ENCODE measurements at regions not wholly inside any gene's neighbourhood (a gene's known extent, or its start where the extent isn't known, plus 50 kb on each side); places are given as distances from the start of the nearest gene placed in this dataset.
A peak's percentile ranks its signal among the peaks of the same experiment; 100 is the strongest.

DNA sequence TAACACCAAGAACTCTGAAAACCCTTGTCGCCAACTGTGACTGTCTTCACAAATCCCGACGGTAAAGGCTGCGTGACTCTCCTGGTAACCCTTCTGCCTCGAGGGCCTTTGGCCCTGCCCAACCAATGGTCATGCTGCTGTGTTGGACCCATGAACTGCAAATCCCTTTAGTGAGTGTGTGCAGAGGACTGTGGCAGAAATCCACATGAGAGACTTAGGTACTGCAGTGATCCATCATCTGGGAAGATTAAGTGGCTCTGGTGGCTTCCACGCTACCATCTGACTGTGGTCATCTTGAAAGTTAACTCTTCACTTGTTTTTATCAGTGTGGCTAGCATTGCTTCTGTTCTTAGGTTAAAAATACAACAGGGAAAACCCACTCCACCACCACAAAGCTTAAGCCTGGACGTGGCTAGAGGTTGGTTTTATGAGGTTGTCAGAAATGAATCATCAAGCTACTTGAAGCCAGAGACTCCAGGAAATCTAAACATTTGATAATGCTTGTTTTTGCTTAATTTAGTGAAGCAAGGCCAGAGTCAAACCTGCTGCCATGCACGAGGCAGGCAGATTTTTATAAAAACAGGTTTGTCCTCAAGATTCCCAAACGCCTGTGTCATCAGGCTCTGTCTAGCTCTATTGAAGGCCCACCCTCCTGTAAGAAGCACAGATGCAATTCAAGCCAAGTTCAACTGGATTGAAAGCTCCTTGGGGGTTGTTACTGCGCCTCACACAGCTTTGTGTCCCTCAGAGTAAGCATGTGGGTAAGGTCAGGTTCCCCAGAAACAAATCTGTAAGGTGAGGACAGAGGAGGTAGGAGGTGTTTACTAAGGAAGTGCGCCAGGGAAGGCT, 52.7 kb upstream of the ERCC6L2 start:
- DNase-seq (ENCODE audit: low read depth, low spot score), result peak; percentile 39

DNA sequence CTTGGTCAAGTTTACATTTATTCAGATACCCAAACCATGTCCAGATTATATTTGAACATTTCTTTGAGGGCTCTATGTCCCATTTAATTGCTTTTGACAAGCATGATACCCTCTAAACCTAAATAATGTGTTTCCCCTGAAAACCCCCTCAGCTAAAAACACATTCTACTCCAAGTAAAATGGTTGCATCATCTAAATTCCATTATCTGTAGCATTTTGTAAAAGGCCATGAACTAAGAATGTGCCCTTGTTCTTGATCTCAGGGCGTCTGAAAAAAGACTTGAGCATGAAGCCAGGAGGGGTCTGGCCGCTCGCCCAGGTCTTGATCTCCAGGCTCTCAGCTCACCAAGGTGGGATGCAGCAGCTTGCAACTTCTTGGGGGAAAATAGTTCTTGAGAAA, 53.5 kb upstream of the ERCC6L2 start:
- DNase-seq (ENCODE audit: low read depth, low spot score), result no peak

DNA sequence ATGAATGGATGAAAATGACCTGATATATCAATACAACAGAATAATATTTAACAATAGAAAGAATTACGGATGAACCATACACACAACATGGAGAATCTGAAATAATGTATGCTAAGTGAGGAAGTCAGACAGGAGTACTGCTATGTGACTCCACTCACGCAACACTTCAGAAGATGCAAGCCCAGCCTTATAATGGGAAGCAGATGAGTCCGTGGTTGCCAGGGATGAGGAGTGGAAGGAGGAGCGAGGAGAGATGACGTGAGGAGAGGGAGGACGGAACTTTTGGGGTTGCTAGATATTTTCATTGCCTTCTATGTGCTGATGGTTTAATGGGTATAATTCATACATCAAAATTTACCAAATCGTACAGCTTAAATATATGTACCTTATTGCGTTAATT, 55.4 kb upstream of the ERCC6L2 start:
- DNase-seq (ENCODE audit: low read depth, low spot score), result no peak

DNA sequence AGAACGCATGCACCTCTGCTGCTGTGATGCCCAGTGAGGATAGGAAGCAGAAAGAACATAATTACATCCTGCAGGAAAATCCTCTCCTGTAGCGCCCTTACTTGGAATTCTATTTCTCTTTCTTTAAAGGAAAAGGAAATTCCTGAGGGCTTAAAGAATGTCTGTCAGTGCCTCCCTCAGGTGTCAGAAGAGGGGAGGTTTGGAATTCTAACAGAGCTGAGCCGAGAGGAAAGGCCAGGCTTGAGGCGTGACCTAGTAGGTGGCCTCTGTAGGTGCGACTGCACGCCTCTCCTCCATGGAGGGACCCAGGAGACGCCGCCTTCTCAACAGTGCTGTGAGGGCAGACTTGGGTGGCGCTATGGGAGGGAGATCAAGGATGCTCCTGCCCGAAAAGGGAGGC, 55.9 kb upstream of the ERCC6L2 start:
- DNase-seq (ENCODE audit: low read depth, low spot score), result no peak

DNA sequence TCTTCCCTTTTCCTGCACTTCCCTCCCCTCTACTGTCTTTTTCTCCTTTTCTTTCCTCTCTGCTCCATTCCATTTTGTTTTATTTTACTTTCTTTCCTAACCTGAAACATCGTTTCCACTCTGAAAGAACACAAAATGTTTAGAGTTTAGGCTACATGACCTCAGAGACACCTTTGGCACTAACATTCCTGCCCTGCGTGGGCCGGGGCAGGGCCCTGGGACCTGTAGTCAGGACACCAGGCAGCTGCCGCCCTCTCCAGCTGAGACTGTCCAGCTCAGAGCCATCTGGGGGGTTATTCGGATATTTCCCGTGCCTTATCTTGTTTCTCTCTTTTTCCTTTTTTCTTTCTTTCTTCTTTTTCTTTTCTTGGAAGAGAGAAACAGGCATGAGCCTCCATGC, 58.3 kb upstream of the ERCC6L2 start:
- DNase-seq (ENCODE audit: low read depth, low spot score), result no peak

DNA sequence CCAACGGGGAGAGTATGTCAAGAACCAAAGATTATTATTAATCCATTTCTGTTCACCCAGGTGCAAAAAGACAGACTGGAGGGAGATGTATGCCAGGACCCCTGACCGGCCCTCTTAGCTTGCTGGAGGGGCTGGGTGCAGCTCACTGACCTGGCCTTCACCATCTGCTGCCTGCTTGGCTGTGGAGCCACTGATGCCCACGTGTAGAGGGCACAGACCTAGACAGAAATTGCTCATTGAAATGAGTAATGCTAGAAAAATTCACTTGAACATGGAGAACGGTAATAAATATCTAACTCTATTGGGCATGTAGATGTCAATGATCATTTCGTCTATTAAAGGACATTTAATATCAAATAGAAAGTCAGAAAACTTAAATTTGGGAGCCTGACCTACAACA, 58.8 kb upstream of the ERCC6L2 start:
- DNase-seq (ENCODE audit: low read depth, low spot score), result no peak

DNA sequence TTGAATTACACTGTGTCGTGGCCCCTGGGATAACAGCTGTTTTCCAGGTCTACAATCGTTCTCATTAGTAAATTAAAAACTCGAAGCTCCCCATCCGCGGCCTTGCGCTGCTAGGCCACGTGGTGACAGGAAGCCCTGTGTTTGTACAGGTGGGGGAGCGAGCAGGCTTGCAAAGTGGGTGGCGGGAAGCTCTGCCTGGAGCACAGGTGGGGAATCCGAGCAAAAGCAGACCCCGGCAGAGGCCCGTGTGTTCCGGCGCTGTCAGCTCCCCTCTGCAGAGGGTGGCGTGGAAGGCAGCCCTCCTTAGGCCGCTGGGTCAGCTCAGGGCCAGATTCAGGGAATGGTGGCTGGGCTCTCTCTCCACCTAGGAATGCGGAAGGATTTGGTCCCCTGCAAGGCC, 59.5 kb upstream of the ERCC6L2 start:
- no peak for DNase-seq (ENCODE audit: low read depth, low spot score)

DNA sequence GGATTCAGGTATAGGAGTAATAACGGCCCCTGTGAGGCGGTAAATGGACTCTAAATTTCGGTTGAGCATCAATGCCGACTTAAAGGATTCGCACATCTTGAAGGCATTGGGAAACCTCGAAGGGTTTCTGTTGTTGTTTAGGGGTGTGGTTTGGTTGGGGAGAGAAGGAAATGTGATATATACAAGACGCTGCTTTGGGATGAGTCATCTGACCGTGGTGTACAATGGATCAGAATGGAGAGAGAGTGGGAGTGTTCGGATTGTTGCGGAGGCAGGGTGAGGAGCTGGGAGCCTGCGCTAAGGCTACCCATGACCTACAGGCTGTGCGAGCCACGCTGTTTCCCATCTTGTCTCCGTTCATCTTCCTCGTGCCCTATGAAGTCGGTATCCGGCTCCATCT, 60.4 kb upstream of the ERCC6L2 start:
- no peak for DNase-seq (ENCODE audit: low read depth, low spot score)

DNA sequence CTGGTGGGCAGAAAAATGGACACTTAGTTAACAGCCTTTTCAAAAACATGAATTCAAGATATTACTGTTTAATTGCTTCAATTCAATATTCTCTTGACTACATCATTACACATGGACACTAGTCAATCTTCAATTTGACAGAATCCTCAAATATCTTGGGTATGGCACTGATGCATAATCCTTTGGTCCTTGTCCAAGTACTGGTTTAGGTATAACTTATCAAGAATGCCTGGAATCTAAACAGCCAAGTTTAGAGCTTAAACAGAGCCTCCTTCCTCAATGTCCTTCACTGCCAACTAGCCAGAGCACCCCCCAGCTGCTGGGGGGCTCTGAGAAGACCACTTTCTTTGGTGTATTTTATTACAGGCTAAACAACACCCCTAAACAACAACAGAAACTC, 61.6 kb upstream of the ERCC6L2 start:
- no peak for DNase-seq (ENCODE audit: low read depth, low spot score)

DNA sequence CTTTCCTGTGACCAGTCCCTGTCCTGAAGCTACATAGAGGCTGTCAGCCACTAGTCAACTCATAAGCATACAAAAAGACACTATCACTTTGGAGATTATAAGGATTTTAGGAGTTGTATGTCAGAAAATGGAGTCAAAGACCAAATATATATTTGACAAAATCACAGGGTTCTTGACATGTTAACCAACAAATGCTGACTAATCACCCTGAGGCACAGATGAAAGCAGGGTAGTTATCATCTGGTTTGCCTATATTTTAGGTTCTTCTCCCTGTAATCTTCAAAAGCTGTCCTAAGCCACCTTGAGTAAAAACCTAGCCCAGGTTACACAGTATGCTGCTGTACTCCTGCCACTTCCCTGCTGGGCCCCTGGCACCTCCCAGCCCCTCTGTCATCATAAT, 64.7 kb upstream of the ERCC6L2 start:
- no peak for DNase-seq (ENCODE audit: low read depth, low spot score)

DNA sequence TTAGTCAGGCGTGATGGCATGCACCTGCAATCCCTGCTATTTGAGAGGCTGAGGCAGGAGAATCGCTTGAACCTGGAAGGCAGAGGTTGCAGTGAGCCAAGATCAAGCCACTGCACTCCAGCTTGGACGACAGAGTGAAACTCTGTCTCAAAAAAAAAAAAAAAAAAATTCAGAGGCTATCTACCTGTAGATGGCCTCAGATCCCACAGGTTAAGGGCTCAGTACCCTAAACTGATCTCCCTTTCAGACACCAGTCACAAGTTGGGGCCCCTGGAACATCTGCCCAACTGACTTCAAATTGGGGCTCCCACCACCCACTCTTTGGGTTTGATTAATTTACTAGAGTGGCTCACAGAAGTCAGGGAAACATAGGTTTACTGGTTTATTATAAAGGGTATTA, 65.4 kb upstream of the ERCC6L2 start:
- no peak for DNase-seq (ENCODE audit: low read depth, low spot score)

DNA sequence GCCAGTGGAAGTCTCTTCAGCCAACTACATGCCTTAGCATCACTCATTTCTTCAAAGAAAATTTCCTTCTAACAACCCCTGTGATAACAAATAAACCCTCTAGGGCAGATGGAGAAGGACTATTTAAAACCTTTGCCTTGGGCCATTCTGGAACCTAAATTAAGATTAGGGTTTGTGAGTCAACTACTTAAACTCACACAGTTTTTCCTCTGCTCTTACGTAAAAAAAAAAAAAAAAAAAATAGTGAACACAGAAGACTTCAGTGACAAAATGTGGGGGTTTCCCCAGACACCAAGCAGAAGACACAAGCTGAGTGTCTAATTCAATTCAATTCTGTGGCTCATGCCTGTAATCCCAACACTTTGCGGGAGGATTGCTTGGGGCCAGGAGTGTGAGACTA, 65.8 kb upstream of the ERCC6L2 start:
- DNase-seq (ENCODE audit: low read depth, low spot score), result no peak

DNA sequence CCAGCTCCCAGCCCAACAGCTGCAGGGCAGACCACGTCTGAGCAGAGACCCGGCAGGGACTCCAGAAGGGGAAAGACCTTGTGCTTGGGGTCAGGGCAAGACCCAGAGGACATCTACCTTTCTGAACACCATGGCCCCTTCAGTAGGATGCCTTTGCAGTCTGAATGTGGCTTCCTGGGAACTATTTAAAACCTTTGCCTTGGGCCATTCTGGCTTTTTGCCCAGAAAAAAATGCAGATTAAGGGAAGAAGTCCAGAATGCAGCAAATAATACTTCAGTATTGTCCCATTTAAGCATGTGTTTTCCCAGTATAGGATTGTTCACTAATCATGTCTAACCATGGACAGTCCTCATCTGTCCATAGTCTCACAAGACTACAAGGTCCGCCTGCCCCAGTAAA, 67.5 kb upstream of the ERCC6L2 start:
- peak; percentile 53 for DNase-seq (ENCODE audit: low read depth, low spot score)

DNA sequence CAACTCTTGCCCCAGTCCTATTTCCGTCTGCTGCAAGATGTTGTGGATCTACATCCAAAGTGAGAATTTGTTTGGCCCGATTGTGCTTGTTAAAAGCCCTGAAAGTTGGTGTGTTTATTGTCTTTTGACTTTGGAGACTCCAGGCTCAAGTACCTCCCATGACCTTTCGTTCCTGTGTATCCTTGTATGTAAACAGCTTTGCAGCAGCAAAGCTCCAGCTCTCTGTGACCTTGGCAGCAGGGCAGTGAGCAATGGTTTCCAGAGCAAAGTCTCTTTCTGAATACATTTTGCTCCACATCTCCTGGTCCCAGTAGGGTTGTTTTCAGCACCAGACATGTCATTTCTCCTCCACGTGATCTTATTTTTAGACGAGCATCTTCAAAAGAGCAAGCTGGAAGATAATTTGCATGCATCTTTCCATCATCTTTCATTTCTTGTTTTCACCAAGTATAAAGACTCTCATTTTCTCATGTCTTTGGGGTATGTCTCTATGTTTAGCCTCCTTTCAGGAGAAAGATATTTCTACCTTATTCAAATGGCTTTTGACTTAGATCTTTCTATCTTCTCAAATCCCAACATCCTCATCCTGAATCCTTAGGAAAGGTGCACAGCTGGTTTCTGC, 68.1 kb upstream of the ERCC6L2 start:
- DNase-seq (ENCODE audit: low read depth, low spot score), result peak; percentile 79

DNA sequence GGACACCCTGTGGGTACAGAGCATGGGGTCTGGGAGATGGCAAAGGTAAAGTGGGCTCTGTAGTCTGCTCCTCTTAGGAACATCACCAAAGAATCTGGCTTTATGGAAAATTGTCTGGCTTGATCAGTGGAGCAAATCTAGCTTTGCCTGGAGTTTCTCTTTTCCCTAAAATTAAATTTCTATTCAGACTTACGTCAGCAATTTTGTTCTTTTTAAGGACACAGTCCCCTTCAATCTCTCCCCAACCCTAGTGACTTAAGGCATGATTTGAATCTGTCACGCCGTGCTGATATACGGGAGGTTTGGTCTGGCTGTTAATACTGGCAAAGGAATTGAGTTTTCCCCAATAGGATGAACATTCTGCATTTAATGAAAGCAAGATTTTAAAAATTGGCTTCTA, 72.3 kb upstream of the ERCC6L2 start:
- no peak for DNase-seq (ENCODE audit: low read depth, low spot score)

DNA sequence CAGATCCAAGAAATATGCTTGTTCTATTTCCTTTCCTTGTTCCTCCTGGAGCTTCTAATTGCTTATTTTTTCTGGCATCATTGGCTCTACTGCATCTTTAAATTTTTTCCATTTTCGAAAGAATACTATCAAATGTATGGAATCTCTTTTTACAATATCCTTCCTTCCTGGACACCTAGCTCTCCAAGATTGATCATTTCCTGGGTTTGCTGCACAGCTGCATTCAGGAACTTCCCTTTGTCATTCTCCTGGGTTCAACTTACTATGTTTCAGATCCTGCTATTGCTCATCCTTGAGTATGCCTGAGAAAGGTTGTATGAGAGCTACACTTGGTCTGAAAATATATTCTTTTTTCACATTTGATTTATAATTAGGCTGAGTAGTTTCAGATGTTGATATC, 73.7 kb upstream of the ERCC6L2 start:
- DNase-seq (ENCODE audit: low read depth, low spot score), result no peak

DNA sequence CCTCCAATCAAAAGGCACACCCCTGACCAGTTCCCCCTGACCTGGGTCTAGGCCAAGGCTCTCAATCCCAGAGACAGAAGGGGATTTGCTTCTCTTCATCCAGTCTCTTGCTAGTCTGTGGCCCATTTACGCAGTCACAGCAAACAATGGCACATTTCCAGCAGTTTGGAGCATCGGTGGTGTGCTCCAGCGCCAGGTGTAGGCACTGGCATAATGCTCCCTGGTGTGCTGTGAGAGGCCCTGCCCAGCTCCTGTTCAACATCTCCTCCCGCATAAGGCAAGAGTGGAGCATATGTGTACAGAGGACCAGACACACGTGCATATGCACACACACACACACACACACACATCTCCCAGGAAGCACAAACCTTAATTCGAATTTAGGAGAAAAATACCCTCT, 79.5 kb upstream of the ERCC6L2 start:
- no peak for DNase-seq (ENCODE audit: low read depth, low spot score)

DNA sequence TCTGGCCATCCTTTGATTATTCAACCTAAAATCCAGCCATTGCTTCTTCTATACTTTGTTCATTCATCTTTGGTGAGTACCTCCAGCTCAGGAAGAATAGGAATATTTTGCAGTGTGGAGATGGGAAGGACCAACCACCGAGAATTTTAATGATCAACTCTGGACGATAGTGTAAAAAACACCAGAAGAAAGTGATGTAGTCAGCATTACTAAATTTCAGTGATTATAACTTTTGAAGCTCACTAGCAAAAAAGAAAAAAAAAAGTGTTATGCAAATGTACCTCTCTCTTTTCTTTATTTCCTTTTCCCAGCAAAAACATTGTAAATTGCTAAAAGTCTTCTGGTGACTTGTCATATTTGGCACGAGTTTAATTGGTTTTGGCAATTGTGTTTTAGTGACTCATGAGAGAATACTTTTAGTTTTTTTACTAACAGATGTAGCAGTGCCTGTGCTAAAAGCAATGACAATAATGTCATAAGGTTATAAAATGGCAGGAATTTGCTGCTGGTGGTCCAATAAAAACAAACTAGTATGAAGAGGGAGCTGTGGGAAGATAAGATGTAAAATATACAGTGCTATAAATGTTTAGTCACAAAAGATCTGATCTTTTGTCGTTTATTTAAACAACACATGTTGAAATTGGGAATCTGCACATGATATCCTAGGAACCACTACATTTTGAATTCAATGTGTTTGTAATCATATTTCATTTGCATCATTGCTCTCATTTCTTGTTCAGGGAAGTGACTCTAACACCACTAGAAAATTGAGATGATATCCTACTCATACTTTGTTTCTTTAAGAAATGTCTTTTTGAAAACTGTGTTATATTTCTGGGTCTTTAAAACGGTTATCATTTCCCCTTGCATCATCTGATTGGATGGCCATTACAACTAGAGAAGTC, 81.3 kb upstream of the ERCC6L2 start:
- peak; percentile 76 for DNase-seq (ENCODE audit: low read depth, low spot score)

DNA sequence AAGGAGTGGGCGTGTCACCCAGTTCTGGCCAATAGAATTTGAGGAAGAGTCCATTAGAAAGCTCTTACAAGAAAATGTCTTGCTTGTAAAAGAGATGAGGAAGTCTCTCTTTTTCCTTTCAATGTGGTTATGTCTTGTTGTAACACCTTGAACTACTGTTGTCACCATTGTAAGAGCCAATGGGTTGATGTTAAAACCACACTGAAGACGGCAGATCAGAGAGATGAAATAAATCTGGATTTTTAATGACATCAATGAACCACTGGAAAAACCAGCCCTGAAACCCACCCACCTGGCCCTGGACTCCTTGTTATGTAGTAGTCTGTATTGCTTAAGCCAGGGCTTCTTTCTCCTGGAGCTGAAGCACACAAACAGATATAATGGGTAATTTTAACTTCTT, 83.8 kb upstream of the ERCC6L2 start:
- DNase-seq (ENCODE audit: low read depth, low spot score), result no peak

DNA sequence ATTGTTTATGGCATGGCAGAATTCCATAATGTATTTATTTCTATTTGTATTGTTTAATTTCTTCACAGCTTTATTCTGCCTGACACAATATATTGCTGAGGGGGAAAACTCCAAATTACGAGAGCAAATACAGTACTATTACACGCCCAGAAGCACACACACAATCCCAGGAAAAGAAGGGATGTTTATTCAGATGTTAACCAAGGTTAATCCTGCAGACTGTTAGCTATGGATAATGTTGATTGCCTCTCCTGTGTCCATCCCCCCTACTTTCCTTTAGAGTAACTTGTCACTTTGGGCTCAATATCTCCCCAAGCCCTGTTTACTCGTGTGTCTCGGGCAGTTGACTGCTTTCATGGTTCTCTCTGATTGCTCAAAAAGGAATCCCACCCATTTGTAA, 84.2 kb upstream of the ERCC6L2 start:
- DNase-seq (ENCODE audit: low read depth, low spot score), result no peak

DNA sequence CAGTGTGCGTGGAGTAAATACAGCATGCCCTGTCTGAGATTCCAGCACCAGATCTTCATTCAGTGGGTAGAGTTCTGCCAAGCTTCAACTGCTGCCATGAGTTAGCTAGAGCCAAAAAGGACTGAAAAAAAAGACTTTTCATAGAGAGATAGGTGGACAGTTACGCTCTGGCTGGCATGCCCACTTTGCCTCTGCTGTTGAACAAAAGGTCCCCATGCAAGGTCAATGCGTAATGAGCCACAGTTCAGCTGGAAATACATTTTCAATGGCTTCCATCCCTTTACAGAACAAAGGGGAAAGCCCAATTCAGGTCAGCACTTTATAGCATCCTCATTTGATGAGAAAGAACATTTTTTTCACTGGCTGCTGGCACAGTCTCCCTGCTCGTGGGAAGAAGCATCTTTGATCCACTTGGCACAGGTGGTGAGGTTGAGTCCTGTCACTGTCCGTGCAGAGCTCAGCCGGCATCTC, 86.9 kb upstream of the ERCC6L2 start:
- DNase-seq (ENCODE audit: low read depth, low spot score), result no peak

DNA sequence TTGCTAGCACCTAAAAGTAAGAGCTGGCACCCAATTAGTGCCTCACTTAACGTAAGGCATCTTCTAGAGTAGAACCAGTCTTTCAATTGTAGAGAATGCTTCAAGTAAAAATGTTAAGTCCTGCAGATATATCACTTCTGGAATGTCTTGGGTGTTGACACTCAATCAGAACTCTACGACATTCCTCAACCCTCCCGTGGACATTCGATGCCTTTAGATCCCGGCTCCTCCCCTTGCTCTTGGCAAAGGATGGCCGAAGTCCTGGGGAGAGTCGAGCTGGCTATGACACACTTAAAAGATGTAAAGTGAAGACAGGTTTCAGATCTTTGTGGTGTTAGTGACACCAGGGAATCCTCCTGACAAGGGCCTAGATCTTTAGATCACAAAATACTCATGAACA, 87.5 kb upstream of the ERCC6L2 start:
- DNase-seq (ENCODE audit: low read depth, low spot score), result no peak
